GM12874 (cell line): ENCODE measurements at regions not wholly inside any gene's neighbourhood (a gene's known extent, or its start where the extent isn't known, plus 50 kb on each side); places are given as distances from the start of the nearest gene placed in this dataset.

Source experiments
- TF ChIP-seq, protein P1 (sequence below): IDR thresholded peaks from 2 replicates; pipeline ENCODE4 v1.5.1; 2011; ENCODE audit warnings: low read depth, mild to moderate bottlenecking, control low read depth, low read length, moderate library complexity; ENCODE audit not compliant: insufficient read depth

- TF ChIP-seq, protein P1, sequence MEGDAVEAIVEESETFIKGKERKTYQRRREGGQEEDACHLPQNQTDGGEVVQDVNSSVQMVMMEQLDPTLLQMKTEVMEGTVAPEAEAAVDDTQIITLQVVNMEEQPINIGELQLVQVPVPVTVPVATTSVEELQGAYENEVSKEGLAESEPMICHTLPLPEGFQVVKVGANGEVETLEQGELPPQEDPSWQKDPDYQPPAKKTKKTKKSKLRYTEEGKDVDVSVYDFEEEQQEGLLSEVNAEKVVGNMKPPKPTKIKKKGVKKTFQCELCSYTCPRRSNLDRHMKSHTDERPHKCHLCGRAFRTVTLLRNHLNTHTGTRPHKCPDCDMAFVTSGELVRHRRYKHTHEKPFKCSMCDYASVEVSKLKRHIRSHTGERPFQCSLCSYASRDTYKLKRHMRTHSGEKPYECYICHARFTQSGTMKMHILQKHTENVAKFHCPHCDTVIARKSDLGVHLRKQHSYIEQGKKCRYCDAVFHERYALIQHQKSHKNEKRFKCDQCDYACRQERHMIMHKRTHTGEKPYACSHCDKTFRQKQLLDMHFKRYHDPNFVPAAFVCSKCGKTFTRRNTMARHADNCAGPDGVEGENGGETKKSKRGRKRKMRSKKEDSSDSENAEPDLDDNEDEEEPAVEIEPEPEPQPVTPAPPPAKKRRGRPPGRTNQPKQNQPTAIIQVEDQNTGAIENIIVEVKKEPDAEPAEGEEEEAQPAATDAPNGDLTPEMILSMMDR, result no peak
Measured at GRCh38 chr10:64494901-64495300, 973.7 kb downstream of the REEP3 start.

DNA sequence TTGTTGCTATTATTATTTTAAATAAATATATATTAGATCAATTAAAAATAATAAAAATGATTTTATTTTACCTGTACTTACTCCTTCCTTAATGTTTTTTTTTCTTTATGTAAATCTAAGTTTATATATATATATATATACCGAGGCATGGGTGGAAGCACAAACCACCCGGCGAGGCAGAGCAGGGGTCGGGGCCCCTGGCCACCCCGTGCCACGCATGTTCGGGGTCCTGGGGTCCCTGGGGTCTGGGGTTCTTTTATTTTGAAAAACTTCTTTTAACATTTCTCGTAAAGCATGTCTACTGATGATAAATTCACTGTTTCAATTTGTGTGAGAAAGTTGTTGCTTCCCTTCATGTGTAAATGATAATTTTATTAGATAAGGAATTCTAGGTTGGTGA, 976.1 kb downstream of the REEP3 start:
- TF ChIP-seq, protein P1, result no peak

- TF ChIP-seq, protein P1, result no peak
Measured at GRCh38 chr10:64501807-64502206, 980.6 kb downstream of the REEP3 start.

GRCh38 chr10:64502936-64503335, 981.7 kb downstream of the REEP3 start:
- TF ChIP-seq, protein P1, result no peak

DNA sequence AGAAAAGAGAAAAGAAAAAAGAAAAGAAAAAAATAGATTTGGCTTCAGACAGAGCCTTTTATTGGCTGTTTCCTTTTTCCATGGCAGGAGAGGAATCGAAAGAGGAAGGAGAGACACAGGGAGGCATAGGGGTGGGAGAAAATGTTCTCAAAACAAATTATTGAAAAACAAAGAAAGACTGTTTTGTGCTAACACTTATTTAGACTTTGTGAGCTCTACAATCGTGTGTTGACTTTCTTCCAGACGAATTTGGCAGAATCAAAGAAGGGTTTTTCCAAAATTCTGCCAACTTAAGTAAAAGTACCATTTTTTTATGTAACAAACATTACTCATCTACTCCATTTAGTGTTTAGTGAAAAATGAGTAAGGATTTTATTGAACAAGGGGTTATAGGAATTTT, 982.2 kb downstream of the REEP3 start:
- TF ChIP-seq, protein P1, result no peak

GRCh38 chr10:64505501-64505900, 984.3 kb downstream of the REEP3 start:
- TF ChIP-seq, protein P1, result no peak

DNA sequence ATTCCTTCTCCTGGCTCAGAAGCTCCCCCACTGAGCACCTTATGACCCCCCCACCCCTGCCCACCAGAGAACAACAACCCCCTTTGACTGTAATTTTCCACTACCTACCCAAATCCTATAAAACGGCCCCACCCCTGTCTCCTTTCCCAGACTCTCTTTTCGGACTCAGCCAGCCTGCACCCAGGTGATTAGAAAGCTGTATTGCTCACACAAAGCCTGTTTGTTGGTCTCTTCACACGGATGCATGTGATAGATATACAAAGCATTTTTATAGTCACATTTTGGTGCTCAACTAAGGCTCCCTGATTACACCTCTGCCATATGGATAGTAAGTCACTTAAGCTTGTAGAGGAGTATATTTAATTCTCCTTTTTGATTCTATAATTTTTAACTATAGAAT, 985.8 kb downstream of the REEP3 start:
- TF ChIP-seq, protein P1, result no peak

DNA sequence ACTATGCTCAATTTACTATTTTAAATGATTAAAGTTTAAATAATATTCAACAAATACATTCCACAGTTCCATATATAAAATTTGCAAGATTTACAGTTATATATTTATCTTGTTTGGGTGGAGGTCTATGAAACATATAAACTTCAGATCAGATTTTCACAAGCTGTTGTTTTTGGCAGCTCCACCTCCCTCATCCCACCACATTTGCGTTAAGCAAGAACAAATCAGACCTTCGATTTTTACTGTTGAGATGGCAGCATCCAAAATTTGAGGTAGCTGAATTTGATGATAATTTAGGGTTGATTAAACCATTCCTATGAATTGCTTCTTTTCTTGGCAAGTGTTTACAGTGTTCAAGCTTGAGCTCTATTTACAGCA, 986.4 kb downstream of the REEP3 start:
- TF ChIP-seq, protein P1, result no peak
